Transverse colon (tissue), 4 donors: ENCODE measurements at regions not wholly inside any gene's neighbourhood (a gene's known extent, or its start where the extent isn't known, plus 50 kb on each side); places are given as distances from the start of the nearest gene placed in this dataset.

ENCODE experiments used
- DNase-seq: peaks from one replicate; pipeline ENCODE4 v3.0.0-alpha.2; 2019
- H3K27ac ChIP-seq, 4 donors: fragments of 200-600 bp; sonication (generic); 2 replicates each; pipeline ENCODE4 v1.5.1; 2016 to 2018; ENCODE audit warnings: inconsistent platforms in 4 of 4
- H3K27me3 ChIP-seq: fragments of 200-600 bp; sonication (generic); 2 replicates; pipeline ENCODE4 v1.5.1; 2017; ENCODE audit warnings: inconsistent platforms
- H3K36me3 ChIP-seq, 4 donors: fragments of 200-600 bp; sonication (generic); 2 replicates each; pipeline ENCODE4 v1.5.1; 2017 to 2019; ENCODE audit warnings: inconsistent platforms in 4 of 4
- H3K4me1 ChIP-seq, 4 donors: fragments of 200-600 bp; sonication (generic); 2 replicates each; pipeline ENCODE4 v1.5.1; 2017 to 2020; ENCODE audit warnings: inconsistent platforms in 4 of 4
- H3K4me3 ChIP-seq, 4 donors: fragments of 200-600 bp; sonication (generic); 1 replicate in 1 of 4; 2 replicates in 3 of 4; pipeline versions ENCODE4 v1.5.1 to v1.6.1; 2017 to 2019; ENCODE audit warnings: inconsistent platforms in 4 of 4
- H3K9me3 ChIP-seq, 2 donors: fragments of 200-600 bp; sonication (generic); 2 replicates each; pipeline ENCODE4 v1.5.1; 2017 to 2019; ENCODE audit warnings: inconsistent platforms in 2 of 2
- EP300 ChIP-seq: sonication (generic); formaldehyde crosslinking; IDR thresholded peaks from one replicate; pipeline ENCODE4 v1.6.1; 2017; ENCODE audit warnings: antibody characterized with exemption, low read depth
- POLR2A ChIP-seq: fragments of 450-650 bp; IDR thresholded peaks from one replicate; pipeline ENCODE4 v1.6.1; 2016; ENCODE audit warnings: antibody characterized with exemption, mild to moderate bottlenecking, moderate library complexity
- POLR2AphosphoS5 ChIP-seq, 3 donors: sonication (generic); formaldehyde crosslinking; IDR thresholded peaks; one replicate each; pipeline ENCODE4 v1.6.1; 2016; ENCODE audit warnings: antibody characterized with exemption in 3 of 3
- WGBS, 2 donors: methylation state at CpG; one replicate each; pipeline ENCODE4 v1.1.5; 2018; ENCODE audit warnings: low coverage in 1 of 2; 5-methylcytosine and 5-hydroxymethylcytosine counted together
- in situ Hi-C, 4 donors: fragments of 200-750 bp; cut with MboI; loops; one replicate each; pipeline versions ENCODE4 v1.15.0 to v1.15.1; 2017; ENCODE audit warnings: low sequenced_read_pairs in 3 of 4, low pct_ligation_motif_present in 1 of 4, low pct_unique_long_range_greater_than_20kb in 1 of 4
- intact Hi-C: fragments of 100-400 bp; cut with DNase I; formaldehyde crosslinking; loops from one replicate; pipeline ENCODE4 v1.15.1; 2023; ENCODE audit warnings: low total_unique reads
- TF ChIP-seq, protein P1 (sequence below), 5 experiments: fragments of 200-600 bp in 3 of 5; fragments of 450-650 bp in 2 of 5; sonication (generic) in 3 of 5; IDR thresholded peaks; 1 replicate in 2 of 5; 2 replicates in 3 of 5; pipeline ENCODE4 v1.5.1; 2016 to 2017; ENCODE audit warnings: antibody characterized with exemption in 5 of 5, inconsistent platforms in 3 of 5, mild to moderate bottlenecking in 2 of 5, moderate library complexity in 1 of 5

DNA sequence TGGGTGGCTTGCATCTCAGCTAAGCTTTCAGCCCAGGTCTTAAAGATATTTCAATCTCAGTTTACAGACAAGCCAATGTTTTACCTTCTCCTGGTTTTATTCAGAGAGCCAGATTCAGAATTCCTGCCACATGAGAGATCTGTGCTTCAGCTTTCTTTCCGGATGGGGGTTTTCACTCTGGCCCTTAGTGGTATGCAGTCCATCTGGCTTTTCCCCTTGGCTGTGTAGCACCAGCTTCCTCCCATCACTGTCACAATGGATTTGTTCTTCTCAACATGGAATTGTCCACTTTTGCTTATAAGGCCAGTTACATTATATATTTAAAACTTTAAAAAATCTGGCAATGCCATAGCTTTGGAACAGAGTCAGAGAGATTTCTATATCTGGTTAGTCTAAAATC, 303.9 kb downstream of the ETS1 start:
- Histone ChIP-seq H3K4me3 (no peak overlapping the region), H3K27me3 (no peaks in the 10 kb centered on the region), H3K9me3 (no peaks in the 10 kb centered on the region), H3K36me3 (no peaks in the 10 kb centered on the region), H3K4me1 (no peaks in the 10 kb centered on the region), H3K27ac (no peak overlapping the region)
- intact Hi-C loops = loop anchor here (10.0 kb wide), 1 partner anchor 551 kb away; no protein-coding TSS in a partner anchor
- DNase-seq = no peak
- TF ChIP-seq POLR2AphosphoS5 (IDR thresholded peaks at IDR 0.05) = no peak
- no peak for TF ChIP-seq EP300
- TF ChIP-seq, protein P1, sequence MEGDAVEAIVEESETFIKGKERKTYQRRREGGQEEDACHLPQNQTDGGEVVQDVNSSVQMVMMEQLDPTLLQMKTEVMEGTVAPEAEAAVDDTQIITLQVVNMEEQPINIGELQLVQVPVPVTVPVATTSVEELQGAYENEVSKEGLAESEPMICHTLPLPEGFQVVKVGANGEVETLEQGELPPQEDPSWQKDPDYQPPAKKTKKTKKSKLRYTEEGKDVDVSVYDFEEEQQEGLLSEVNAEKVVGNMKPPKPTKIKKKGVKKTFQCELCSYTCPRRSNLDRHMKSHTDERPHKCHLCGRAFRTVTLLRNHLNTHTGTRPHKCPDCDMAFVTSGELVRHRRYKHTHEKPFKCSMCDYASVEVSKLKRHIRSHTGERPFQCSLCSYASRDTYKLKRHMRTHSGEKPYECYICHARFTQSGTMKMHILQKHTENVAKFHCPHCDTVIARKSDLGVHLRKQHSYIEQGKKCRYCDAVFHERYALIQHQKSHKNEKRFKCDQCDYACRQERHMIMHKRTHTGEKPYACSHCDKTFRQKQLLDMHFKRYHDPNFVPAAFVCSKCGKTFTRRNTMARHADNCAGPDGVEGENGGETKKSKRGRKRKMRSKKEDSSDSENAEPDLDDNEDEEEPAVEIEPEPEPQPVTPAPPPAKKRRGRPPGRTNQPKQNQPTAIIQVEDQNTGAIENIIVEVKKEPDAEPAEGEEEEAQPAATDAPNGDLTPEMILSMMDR (IDR thresholded peaks at IDR 0.05) = no peak
- no peak for TF ChIP-seq POLR2A
- WGBS, 2 donors = 76% methylated on average over 1 of the region's 1 CpG; no CpG with 5 or more reads in 1 of the 2 donors
- in situ Hi-C loops = loop anchor here (10.0 to 25.0 kb wide), 4 partner anchors 109 to 554 kb away; no protein-coding TSS in a partner anchor

GRCh38 chr11:128282053-128282452, 305.3 kb downstream of the ETS1 start:
- no peaks in the 10 kb centered on the region for H3K27me3 ChIP-seq
- no peak for DNase-seq
- intact Hi-C loops = loop anchor here (10.0 kb wide), 1 partner anchor 553 kb away; no protein-coding TSS in a partner anchor
- in situ Hi-C loops = loop anchor here (10.0 to 25.0 kb wide), 4 partner anchors 107 to 555 kb away; no protein-coding TSS in a partner anchor
- H3K9me3 ChIP-seq = no peaks in the 10 kb centered on the region
- no peaks in the 10 kb centered on the region for H3K36me3 ChIP-seq
- WGBS, 2 donors = 81 to 95% methylated on average over 3 to 7 of the region's 7 CpGs
- H3K27ac ChIP-seq = no peak overlapping the region
- no peak for TF ChIP-seq POLR2AphosphoS5 (IDR thresholded peaks at IDR 0.05)
- TF ChIP-seq POLR2A = no peak
- TF ChIP-seq EP300 = no peak
- TF ChIP-seq, protein P1 (IDR thresholded peaks at IDR 0.05) = no peak
- H3K4me3 ChIP-seq = no peak overlapping the region
- H3K4me1 ChIP-seq = no peaks in the 10 kb centered on the region

- in situ Hi-C loops (loop anchor here (10.0 to 25.0 kb wide), 4 partner anchors 105 to 557 kb away; no protein-coding TSS in a partner anchor), intact Hi-C loops (loop anchor here (10.0 kb wide), 1 partner anchor 555 kb away; no protein-coding TSS in a partner anchor)
- Histone ChIP-seq H3K4me3 (no peak overlapping the region), H3K4me1 (no peaks in the 10 kb centered on the region), H3K27me3 (no peaks in the 10 kb centered on the region), H3K9me3 (no peaks in the 10 kb centered on the region), H3K27ac (no peak overlapping the region), H3K36me3 (no peaks in the 10 kb centered on the region)
- WGBS, 2 donors = 30 to 47% methylated on average over 1 of the region's 1 CpG
- TF ChIP-seq, protein P1 (IDR thresholded peaks at IDR 0.05) = no peak
- no peak for TF ChIP-seq EP300
- DNase-seq = no peak
Measured at GRCh38 chr11:128279866-128280265, 307.5 kb downstream of the ETS1 start.

GRCh38 chr11:128273736-128274135, 313.6 kb downstream of the ETS1 start:
- no peaks in the 10 kb centered on the region for H3K9me3 ChIP-seq
- no peaks in the 10 kb centered on the region for H3K36me3 ChIP-seq
- no peak overlapping the region for H3K4me3 ChIP-seq
- no peak overlapping the region for H3K27ac ChIP-seq
- no peaks in the 10 kb centered on the region for H3K27me3 ChIP-seq
- WGBS, 2 donors = 88 to 100% methylated on average over 2 of the region's 2 CpGs
- intact Hi-C loops = no loop called here
- no peak for DNase-seq
- H3K4me1 ChIP-seq = peaks cover 0 to 10% (median 2%) of the 10 kb centered on the region in 4 donors
- in situ Hi-C loops = no loop called here
- TF ChIP-seq POLR2A (no peak), EP300 (no peak), POLR2AphosphoS5 (IDR thresholded peaks at IDR 0.05) (no peak)
- TF ChIP-seq, protein P1 (IDR thresholded peaks at IDR 0.05) = no peak
